CD4-positive, CD25-positive, alpha-beta regulatory T cell (primary cell): ENCODE measurements at regions not wholly inside any gene's neighbourhood (a gene's known extent, or its start where the extent isn't known, plus 50 kb on each side); places are given as distances from the start of the nearest gene placed in this dataset.
A peak's percentile ranks its signal among the peaks of the same experiment; 100 is the strongest.
"Not testable (repeated sequence)": the region's sequence is repeated elsewhere in the genome, so short reads cannot be mapped to it uniquely, and the experiment has no call there.

Source experiments
- ATAC-seq, 2 donors: fragments of 150-1000 bp; cut with Tn5 transposase; one replicate each; pipeline ENCODE4 v1.10.0; 2021; ENCODE audit warnings: low read depth in 2 of 2, moderate number of reproducible peaks in 2 of 2, moderate library complexity in 1 of 2
- DNase-seq, 3 donors: peaks; one replicate each; pipeline versions ENCODE4 v3.0.0 to v3.0.0-alpha.2; 2012 to 2022; ENCODE audit warnings: mixed read lengths in 1 of 3
- H3K27ac ChIP-seq: one replicate; pipeline ENCODE4 v1.7.0; 2013; ENCODE audit warnings: mild to moderate bottlenecking, low read length; ENCODE audit not compliant: insufficient read depth, poor library complexity, severe bottlenecking
- H3K27me3 ChIP-seq: one replicate; pipeline ENCODE4 v1.7.0; 2013; ENCODE audit warnings: low read length; ENCODE audit not compliant: control insufficient read depth, insufficient read depth
- H3K36me3 ChIP-seq: one replicate; pipeline ENCODE4 v1.7.0; 2013; ENCODE audit warnings: mild to moderate bottlenecking, low read length, moderate library complexity; ENCODE audit not compliant: control insufficient read depth, insufficient read depth
- H3K4me1 ChIP-seq: 2 replicates; pipeline ENCODE4 v1.7.0; 2013; ENCODE audit warnings: mild to moderate bottlenecking, low read length; ENCODE audit not compliant: insufficient read depth, control insufficient read depth, poor library complexity, severe bottlenecking
- H3K4me3 ChIP-seq: one replicate; pipeline ENCODE4 v1.7.0; 2013; ENCODE audit warnings: low read depth, mild to moderate bottlenecking, low read length, moderate library complexity
- H3K9me3 ChIP-seq, 2 experiments: 1 replicate in 1 of 2; 2 replicates in 1 of 2; pipeline ENCODE4 v1.7.0; 2013; ENCODE audit warnings: low read length in 2 of 2, mild to moderate bottlenecking in 1 of 2, moderate library complexity in 1 of 2; ENCODE audit not compliant: control insufficient read depth in 2 of 2
- H3K27ac Mint-ChIP-seq, 3 donors: one replicate each; pipeline ENCODE4 v1.8.0; 2020 to 2022; ENCODE audit warnings: mild to moderate bottlenecking in 3 of 3, mixed read lengths in 3 of 3, moderate library complexity in 2 of 3
- H3K27me3 Mint-ChIP-seq: one replicate; pipeline ENCODE4 v1.8.0; 2022; ENCODE audit warnings: mild to moderate bottlenecking, mixed read lengths
- H3K36me3 Mint-ChIP-seq: one replicate; pipeline ENCODE4 v1.8.0; 2020; ENCODE audit warnings: mixed read lengths
- H3K4me1 Mint-ChIP-seq, 4 donors: one replicate each; pipeline ENCODE4 v1.8.0; 2020 to 2022; ENCODE audit warnings: mixed read lengths in 4 of 4, mild to moderate bottlenecking in 1 of 4
- H3K4me3 Mint-ChIP-seq, 4 donors: one replicate each; pipeline ENCODE4 v1.8.0; 2020 to 2022; ENCODE audit warnings: mild to moderate bottlenecking in 4 of 4, mixed read lengths in 4 of 4, moderate library complexity in 3 of 4
- H3K9me3 Mint-ChIP-seq, 7 donors: one replicate each; pipeline ENCODE4 v1.8.0; 2020 to 2022; ENCODE audit warnings: mixed read lengths in 7 of 7, mild to moderate bottlenecking in 3 of 7, moderate library complexity in 2 of 7

DNA sequence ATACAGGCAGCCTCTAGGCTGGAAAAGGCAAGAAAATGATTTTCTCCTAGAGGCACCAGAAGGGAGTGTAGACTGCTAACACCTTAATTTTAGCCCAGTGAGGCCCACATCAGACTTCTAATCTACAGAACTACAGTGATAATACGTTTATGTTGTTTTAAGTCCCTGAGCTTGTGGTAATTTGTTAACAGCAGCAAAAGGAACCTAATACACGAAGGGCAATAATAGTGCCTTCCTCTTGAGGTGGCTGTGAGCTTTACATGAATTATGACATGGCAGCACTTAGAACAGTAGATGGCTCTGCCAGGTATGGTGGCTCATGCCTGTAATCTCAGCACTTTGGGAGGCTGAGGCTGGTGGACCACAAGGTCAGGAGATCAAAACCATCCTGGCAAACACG lies 118.8 kb downstream of the ZNF664 start:
- Histone ChIP-seq H3K9me3 (no peaks in the 10 kb centered on the region), H3K36me3 (no peaks in the 10 kb centered on the region), H3K27ac (no peak overlapping the region), H3K4me1 (no peaks in the 10 kb centered on the region), H3K4me3 (no peak overlapping the region), H3K27me3 (no peaks in the 10 kb centered on the region)
- Mint-ChIP-seq H3K9me3 (peaks cover 0 to 2% (median 0%) of the 10 kb centered on the region in 7 donors), H3K4me1 (no peaks in the 10 kb centered on the region), H3K27me3 (no peaks in the 10 kb centered on the region), H3K4me3 (no peak overlapping the region), H3K36me3 (no peaks in the 10 kb centered on the region), H3K27ac (no peak overlapping the region)
- no peak for ATAC-seq
- no peak for DNase-seq

DNA sequence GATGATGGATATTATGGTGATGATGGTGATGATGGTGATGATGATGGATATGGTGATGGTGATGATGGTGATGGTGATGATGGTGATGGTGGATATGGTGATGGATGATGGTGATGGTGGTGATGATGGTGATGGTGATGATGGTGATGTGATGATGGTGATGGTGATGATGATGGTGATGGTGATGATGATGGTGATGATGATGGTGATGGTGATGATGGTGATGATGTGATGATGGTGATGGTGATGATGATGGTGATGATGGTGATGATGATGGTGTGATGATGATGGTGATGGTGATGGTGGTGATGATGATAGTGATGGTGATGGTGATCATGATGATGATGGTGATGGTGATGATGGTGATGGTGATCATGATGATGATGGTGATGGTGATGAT lies 119.5 kb downstream of the ZNF664 start:
- H3K36me3 Mint-ChIP-seq, H3K27me3 ChIP-seq, DNase-seq, H3K27me3 Mint-ChIP-seq, H3K9me3 ChIP-seq, H3K4me1 Mint-ChIP-seq, H3K4me3 ChIP-seq, H3K9me3 Mint-ChIP-seq, H3K27ac ChIP-seq, H3K4me3 Mint-ChIP-seq, H3K27ac Mint-ChIP-seq, ATAC-seq, H3K4me1 ChIP-seq, H3K36me3 ChIP-seq: not testable (repeated sequence)

DNA sequence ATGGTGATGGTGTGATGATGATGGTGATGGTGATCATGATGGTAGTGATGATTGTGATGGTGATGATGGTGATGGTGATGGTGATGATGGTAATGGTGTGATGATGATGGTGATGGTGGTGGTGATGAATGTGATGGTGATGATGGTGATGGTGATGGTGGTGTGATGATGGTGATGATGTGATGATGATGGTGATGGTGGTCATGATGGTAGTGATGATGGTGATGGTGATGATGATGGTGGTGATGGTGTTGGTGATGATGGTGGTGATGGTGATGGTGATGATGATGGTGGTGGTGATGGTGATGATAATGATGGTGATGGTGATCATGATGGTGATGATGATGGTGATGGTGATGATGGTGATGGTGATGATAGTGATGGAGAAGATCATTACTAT lies 120.3 kb downstream of the ZNF664 start:
- no peak overlapping the region for H3K27ac ChIP-seq
- Mint-ChIP-seq H3K4me1 (no peaks in the 10 kb centered on the region), H3K27ac (no peak overlapping the region), H3K4me3 (no peak overlapping the region), H3K9me3 (peaks cover 0 to 2% (median 0%) of the 10 kb centered on the region in 7 donors), H3K27me3 (no peaks in the 10 kb centered on the region), H3K36me3 (no peaks in the 10 kb centered on the region)
- H3K27me3 ChIP-seq, result no peaks in the 10 kb centered on the region
- ATAC-seq (no peak), DNase-seq (no peak)
- H3K4me3 ChIP-seq, result no peak overlapping the region
- H3K4me1 ChIP-seq, result no peaks in the 10 kb centered on the region
- no peaks in the 10 kb centered on the region for H3K36me3 ChIP-seq
- no peaks in the 10 kb centered on the region for H3K9me3 ChIP-seq

DNA sequence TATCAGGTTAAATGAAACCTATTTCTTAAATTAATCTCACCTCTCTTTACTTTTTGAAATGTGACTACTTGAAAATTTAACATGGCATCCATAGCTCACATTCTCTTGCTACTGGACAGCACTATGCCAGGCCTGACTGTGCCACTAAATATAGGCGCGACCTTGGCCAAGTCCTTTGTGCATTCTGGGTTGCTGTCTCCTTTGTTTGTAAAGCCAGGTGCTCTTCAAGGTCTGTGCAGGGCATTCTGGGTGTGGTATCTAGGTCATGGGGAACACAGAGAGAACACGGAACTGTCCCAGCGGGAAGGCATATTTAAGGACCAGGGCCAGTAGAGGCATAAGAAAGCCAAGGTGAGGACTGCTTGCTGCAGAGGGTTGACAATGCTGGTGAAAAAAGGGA lies 121.2 kb downstream of the ZNF664 start:
- H3K36me3 Mint-ChIP-seq, result no peaks in the 10 kb centered on the region
- DNase-seq (no peak), ATAC-seq (no peak)
- no peaks in the 10 kb centered on the region for H3K27me3 ChIP-seq
- H3K4me3 ChIP-seq, result no peak overlapping the region
- no peaks in the 10 kb centered on the region for H3K27me3 Mint-ChIP-seq
- H3K9me3 Mint-ChIP-seq, result peaks cover 0 to 2% (median 0%) of the 10 kb centered on the region in 7 donors
- H3K36me3 ChIP-seq, result no peaks in the 10 kb centered on the region
- no peak overlapping the region for H3K4me3 Mint-ChIP-seq
- H3K27ac ChIP-seq, result no peak overlapping the region
- H3K4me1 ChIP-seq, result no peaks in the 10 kb centered on the region
- no peak overlapping the region for H3K27ac Mint-ChIP-seq
- no peaks in the 10 kb centered on the region for H3K4me1 Mint-ChIP-seq
- no peaks in the 10 kb centered on the region for H3K9me3 ChIP-seq

DNA sequence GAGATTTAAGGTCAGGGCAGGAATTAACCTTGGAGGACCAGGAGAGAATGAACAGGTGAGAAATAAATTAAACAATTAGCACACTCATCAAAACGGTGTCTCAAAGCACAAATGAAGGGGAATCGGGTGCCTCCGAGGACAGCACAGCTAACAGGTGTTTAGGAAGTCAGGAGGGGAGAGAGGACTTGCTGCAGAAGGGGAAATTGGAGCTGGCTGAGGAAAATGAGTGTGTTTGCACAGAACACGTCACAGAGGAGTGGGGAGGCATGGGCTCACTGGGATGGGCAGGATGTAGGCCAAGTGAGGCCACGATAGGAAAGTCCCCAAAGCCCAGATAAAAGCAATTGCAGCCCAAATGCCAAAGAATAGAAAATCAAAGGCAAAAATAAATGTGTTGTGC lies 121.7 kb downstream of the ZNF664 start:
- Mint-ChIP-seq H3K4me1 (no peaks in the 10 kb centered on the region), H3K27me3 (no peaks in the 10 kb centered on the region), H3K4me3 (no peak overlapping the region), H3K9me3 (peaks cover 0 to 2% (median 0%) of the 10 kb centered on the region in 7 donors), H3K36me3 (no peaks in the 10 kb centered on the region), H3K27ac (no peak overlapping the region)
- Histone ChIP-seq H3K27ac (no peak overlapping the region), H3K9me3 (no peaks in the 10 kb centered on the region), H3K4me1 (no peaks in the 10 kb centered on the region), H3K4me3 (no peak overlapping the region), H3K27me3 (no peaks in the 10 kb centered on the region), H3K36me3 (no peaks in the 10 kb centered on the region)
- no peak for ATAC-seq
- no peak for DNase-seq

DNA sequence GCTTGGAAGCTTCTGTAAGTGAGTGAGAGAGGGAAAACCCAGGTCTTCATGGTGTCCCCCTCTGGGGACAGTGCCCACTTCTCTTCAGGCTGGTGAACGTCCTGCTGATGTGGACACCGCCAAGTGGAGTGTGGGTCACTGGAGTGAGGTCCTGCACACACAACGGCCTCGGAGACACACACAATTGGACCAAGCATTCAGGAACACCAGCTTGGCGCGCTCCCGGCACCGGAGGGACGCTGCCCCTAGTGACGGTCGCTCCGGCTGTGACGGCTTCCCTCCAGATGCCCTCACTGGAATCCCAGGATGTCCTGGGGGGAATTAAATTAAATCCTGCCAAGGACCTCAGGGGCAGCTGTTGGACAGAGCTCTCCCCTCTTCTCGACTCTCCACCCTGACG lies 123.1 kb downstream of the ZNF664 start:
- ATAC-seq (no peak), DNase-seq (no peak)
- Mint-ChIP-seq H3K27me3 (no peaks in the 10 kb centered on the region), H3K4me3 (no peak overlapping the region), H3K9me3 (peaks cover 0 to 4% (median 0%) of the 10 kb centered on the region in 7 donors), H3K4me1 (no peaks in the 10 kb centered on the region), H3K36me3 (no peaks in the 10 kb centered on the region), H3K27ac (no peak overlapping the region)
- no peaks in the 10 kb centered on the region for H3K36me3 ChIP-seq
- H3K4me3 ChIP-seq, result no peak overlapping the region
- no peak overlapping the region for H3K27ac ChIP-seq
- H3K4me1 ChIP-seq, result no peaks in the 10 kb centered on the region
- H3K27me3 ChIP-seq, result no peaks in the 10 kb centered on the region
- no peaks in the 10 kb centered on the region for H3K9me3 ChIP-seq

DNA sequence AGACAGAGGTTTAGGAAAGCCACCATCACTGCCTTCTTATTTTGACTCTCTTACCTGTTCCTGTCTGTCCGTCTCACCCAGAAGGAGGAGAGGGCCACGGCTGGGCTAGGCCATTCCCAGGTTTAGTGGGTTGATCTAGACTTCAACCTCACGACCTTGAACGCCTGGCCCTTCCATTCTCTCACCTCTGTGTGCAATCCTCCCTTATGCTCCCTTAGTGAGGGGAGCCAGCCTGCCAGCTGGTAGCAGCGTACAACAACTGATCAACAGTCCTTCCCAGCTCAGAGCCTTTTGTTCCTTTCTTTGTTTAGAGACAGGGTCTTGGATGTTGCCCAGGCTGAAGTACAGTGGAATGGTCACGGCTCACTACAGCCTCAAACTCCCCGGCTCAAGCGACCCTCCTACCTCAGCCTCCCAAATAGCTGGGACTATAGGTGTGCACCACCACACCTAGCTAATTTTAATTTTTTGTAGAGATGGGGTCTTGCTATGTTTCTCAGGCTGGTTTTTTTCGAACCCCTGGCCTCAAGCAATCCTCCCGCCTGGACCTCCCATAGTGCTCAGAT lies 123.9 kb downstream of the ZNF664 start:
- no peak overlapping the region for H3K4me3 ChIP-seq
- ATAC-seq (no peak), DNase-seq (no peak)
- H3K4me1 Mint-ChIP-seq, result no peaks in the 10 kb centered on the region
- no peak overlapping the region for H3K4me3 Mint-ChIP-seq
- H3K27ac ChIP-seq, result no peak overlapping the region
- H3K9me3 Mint-ChIP-seq, result peaks cover 0 to 4% (median 0%) of the 10 kb centered on the region in 7 donors
- H3K27me3 Mint-ChIP-seq, result no peaks in the 10 kb centered on the region
- no peaks in the 10 kb centered on the region for H3K4me1 ChIP-seq
- H3K27ac Mint-ChIP-seq, result no peak overlapping the region
- H3K36me3 ChIP-seq, result no peaks in the 10 kb centered on the region
- no peaks in the 10 kb centered on the region for H3K9me3 ChIP-seq
- H3K27me3 ChIP-seq, result no peaks in the 10 kb centered on the region
- H3K36me3 Mint-ChIP-seq, result no peaks in the 10 kb centered on the region

DNA sequence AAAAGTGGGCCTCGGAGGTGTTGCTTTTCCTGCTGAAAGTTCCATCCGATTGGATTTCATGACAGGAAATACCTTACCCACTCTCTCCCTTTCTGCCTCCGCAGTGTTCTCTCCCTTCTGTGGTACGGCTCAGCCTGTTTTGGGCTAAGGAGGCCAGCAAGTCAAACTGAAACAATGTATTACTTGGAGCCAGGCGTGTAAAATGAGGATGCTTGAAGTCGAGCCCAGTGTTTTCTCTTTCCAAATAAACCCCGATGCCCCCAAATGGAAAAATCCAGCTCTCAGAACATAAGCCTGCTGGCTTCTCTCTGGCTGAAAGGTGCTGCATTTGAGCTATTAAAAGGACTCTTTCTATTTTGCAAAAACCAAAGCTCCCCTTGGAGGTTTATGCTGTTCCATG lies 124.7 kb downstream of the ZNF664 start:
- H3K4me3 ChIP-seq, result no peak overlapping the region
- peak overlapping the region in 1 of 3 donors; percentile 3 for H3K27ac Mint-ChIP-seq
- no peaks in the 10 kb centered on the region for H3K4me1 Mint-ChIP-seq
- no peak overlapping the region for H3K4me3 Mint-ChIP-seq
- no peaks in the 10 kb centered on the region for H3K36me3 Mint-ChIP-seq
- H3K27ac ChIP-seq, result no peak overlapping the region
- DNase-seq (no peak), ATAC-seq (no peak)
- no peaks in the 10 kb centered on the region for H3K36me3 ChIP-seq
- H3K27me3 ChIP-seq, result no peaks in the 10 kb centered on the region
- no peaks in the 10 kb centered on the region for H3K27me3 Mint-ChIP-seq
- H3K9me3 Mint-ChIP-seq, result peaks cover 0 to 4% (median 0%) of the 10 kb centered on the region in 7 donors
- H3K9me3 ChIP-seq, result no peaks in the 10 kb centered on the region
- H3K4me1 ChIP-seq, result no peaks in the 10 kb centered on the region
